Ishikawa (cell line): ENCODE measurements at regions not wholly inside any gene's neighbourhood (a gene's known extent, or its start where the extent isn't known, plus 50 kb on each side); places are given as distances from the start of the nearest gene placed in this dataset.

Experiments used
- CEBPB ChIP-seq: IDR thresholded peaks from 2 replicates; pipeline ENCODE4 v1.6.1; 2012
- CREB1 ChIP-seq: IDR thresholded peaks from 2 replicates; pipeline ENCODE4 v1.6.1; 2012; ENCODE audit warnings: low read depth
- EP300 ChIP-seq: IDR thresholded peaks from 2 replicates; pipeline ENCODE4 v1.6.1; 2012; ENCODE audit warnings: borderline replicate concordance
- FOXM1 ChIP-seq: IDR thresholded peaks from 2 replicates; pipeline ENCODE4 v1.6.1; 2012; ENCODE audit warnings: low read depth, borderline replicate concordance
- MAX ChIP-seq: IDR thresholded peaks from 2 replicates; pipeline ENCODE4 v1.6.1; 2012
- NFIC ChIP-seq: IDR thresholded peaks from 2 replicates; pipeline ENCODE4 v1.6.1; 2012
- RAD21 ChIP-seq: IDR thresholded peaks from 2 replicates; pipeline ENCODE4 v1.6.1; 2012; ENCODE audit warnings: low read depth
- REST ChIP-seq: IDR thresholded peaks from 2 replicates; pipeline ENCODE4 v1.6.1; 2012; ENCODE audit warnings: low read depth, mild to moderate bottlenecking
- YY1 ChIP-seq: IDR thresholded peaks from 2 replicates; pipeline ENCODE4 v1.6.1; 2012; ENCODE audit warnings: low read depth

- no peak for TF ChIP-seq CREB1
- no peak for TF ChIP-seq NFIC
- no peak for TF ChIP-seq FOXM1
- no peak for TF ChIP-seq RAD21
- TF ChIP-seq EP300: no peak
- no peak for TF ChIP-seq CEBPB
- no peak for TF ChIP-seq REST
- TF ChIP-seq MAX: no peak
- TF ChIP-seq YY1: no peak
Measured at GRCh38 chr22:49454726-49455125, 372.9 kb downstream of the BRD1 start.
